ENCODE measurements at regions not wholly inside any gene's neighbourhood (a gene's known extent, or its start where the extent isn't known, plus 50 kb on each side); places are given as distances from the start of the nearest gene placed in this dataset.

- TF ChIP-seq POLR2A (IDR thresholded peaks at IDR 0.05; ENCODE audit: low read length) (no peak), GATA1 (IDR thresholded peaks at IDR 0.05; ENCODE audit: low read depth, low read length) (no peak)
These were observed 95.8 kb upstream of the RGPD4 start for GRCh38 chr2:107730898-107731297.

All from erythroblast (primary cell).